ENCODE measurements at regions not wholly inside any gene's neighbourhood (a gene's known extent, or its start where the extent isn't known, plus 50 kb on each side); places are given as distances from the start of the nearest gene placed in this dataset.

- no peak for TF ChIP-seq JAZF1 (CRISPR knock-in tag; IDR thresholded peaks at IDR 0.05)
- no peak for TF ChIP-seq GTF2I (CRISPR knock-in tag; conservative IDR thresholded peaks at IDR 0.05)
- TF ChIP-seq PREB (CRISPR knock-in tag; IDR thresholded peaks at IDR 0.05; ENCODE audit: borderline replicate concordance), result no peak
- TF ChIP-seq PRRX2 (CRISPR knock-in tag; IDR thresholded peaks at IDR 0.05), result no peak
- no peak for TF ChIP-seq ZNF138 (CRISPR knock-in tag; conservative IDR thresholded peaks at IDR 0.05)
- TF ChIP-seq IRF2 (CRISPR knock-in tag; IDR thresholded peaks at IDR 0.05; ENCODE audit: borderline replicate concordance, low read depth), result no peak
- TF ChIP-seq FOXP4 (CRISPR knock-in tag; IDR thresholded peaks at IDR 0.05), result no peak
- no peak for TF ChIP-seq IRF1 (CRISPR knock-in tag; IDR thresholded peaks at IDR 0.05)
- TF ChIP-seq TCF7 (CRISPR knock-in tag; IDR thresholded peaks at IDR 0.05; ENCODE audit: low read depth), result no peak
- no peak for TF ChIP-seq TP53 (CRISPR knock-in tag; IDR thresholded peaks at IDR 0.05)
- no peak for TF ChIP-seq HMGA2 (CRISPR knock-in tag; IDR thresholded peaks at IDR 0.05)
- TF ChIP-seq CTCF (IDR thresholded peaks at IDR 0.05), result no peak
- TF ChIP-seq ZBTB43 (CRISPR knock-in tag; IDR thresholded peaks at IDR 0.05), result no peak
- no peak for TF ChIP-seq ZBTB21 (CRISPR knock-in tag; IDR thresholded peaks at IDR 0.05; ENCODE audit: borderline replicate concordance)
- no peak for TF ChIP-seq MLX (CRISPR knock-in tag; IDR thresholded peaks at IDR 0.05)
- TF ChIP-seq FOXP1 (CRISPR knock-in tag; IDR thresholded peaks at IDR 0.05; ENCODE audit: borderline replicate concordance), result no peak
- CTCF ChIA-PET, result no interaction called here
- Mint-ChIP-seq H3K4me3 (no peak overlapping the region), H3K27me3 (ENCODE audit: low read depth) (no peaks in the 10 kb centered on the region), H3K27ac (no peak overlapping the region), H3K9me3 (peaks cover 17% of the 10 kb centered on the region), H3K36me3 (peaks cover 7% of the 10 kb centered on the region), H3K4me1 (peaks cover 3% of the 10 kb centered on the region; the same call in 1 of the 2 replicates)
- ATAC-seq (no peak), DNase-seq (ENCODE audit: low spot score) (no peak)
- POLR2A ChIA-PET, result no interaction called here
These were observed 124.8 kb upstream of the KLF12 start for GRCh38 chr13:74258961-74259360.

- POLR2A ChIA-PET, result no interaction called here
- H3K27ac Mint-ChIP-seq, result no peak overlapping the region
- CTCF ChIA-PET, result interaction anchor here (1.4 kb wide), 1 partner anchor 30 kb away, joined by 3 read pairs; no protein-coding TSS in a partner anchor
These were observed 122.8 kb upstream of the KLF12 start for GRCh38 chr13:74256969-74257368.

More at GRCh38 chr13:74256969-74257368, 122.8 kb upstream of the KLF12 start:
- H3K27me3 Mint-ChIP-seq (ENCODE audit: low read depth), result no peaks in the 10 kb centered on the region
- no peaks in the 10 kb centered on the region for H3K36me3 Mint-ChIP-seq
- H3K4me3 Mint-ChIP-seq, result no peak overlapping the region
- TF ChIP-seq PRRX2 (CRISPR knock-in tag; IDR thresholded peaks at IDR 0.05), result no peak
- no peak for TF ChIP-seq KAT7 (CRISPR knock-in tag; IDR thresholded peaks at IDR 0.05; ENCODE audit: borderline replicate concordance)
- no peak for TF ChIP-seq USF2 (CRISPR knock-in tag; IDR thresholded peaks at IDR 0.05)
- no peak for TF ChIP-seq CREB1 (CRISPR knock-in tag; IDR thresholded peaks at IDR 0.05)
- ATAC-seq (no peak), DNase-seq (ENCODE audit: low spot score) (no peak)
- peaks cover 6% of the 10 kb centered on the region for H3K9me3 Mint-ChIP-seq
- H3K4me1 Mint-ChIP-seq, result peaks cover 3% of the 10 kb centered on the region; the same call in 1 of the 2 replicates

Measured in WTC11 (cell line).